Heart left ventricle (tissue), 13 donors: ENCODE measurements at regions not wholly inside any gene's neighbourhood (a gene's known extent, or its start where the extent isn't known, plus 50 kb on each side); places are given as distances from the start of the nearest gene placed in this dataset.
"Not testable (repeated sequence)": the region's sequence is repeated elsewhere in the genome, so short reads cannot be mapped to it uniquely, and the experiment has no call there.

Experiments used
- POLR2A ChIP-seq, 2 donors: fragments of 450-650 bp; IDR thresholded peaks; one replicate each; pipeline ENCODE4 v1.6.1; 2017; ENCODE audit warnings: antibody characterized with exemption in 2 of 2, mild to moderate bottlenecking in 2 of 2, moderate library complexity in 2 of 2
- TF ChIP-seq, protein P1 (sequence below), 12 donors: fragments of 200-600 bp; sonication (generic) in 4 of 12; IDR thresholded peaks; one replicate each; pipeline versions ENCODE4 v1.5.0 to v1.8.0; 2018 to 2022; ENCODE audit warnings: antibody characterized with exemption in 12 of 12, mild to moderate bottlenecking in 5 of 12
- donor health status: ischemic (EF 13 %, LVEDD 7.1; RV severe dilation, severe dysfunction).
- donor health status: DM: no; HTN: yes; CAD: no.
- donor health status: DM: no; HTN: no; CAD: no.
- donor health status: ischemic (EF 25% LVEDD 6.9; RV normal size, moderate dysfunction).
- donor health status: ischemic (EF 25% LVEDD 5.7; RV mildly dilated, moderate dysfunction).
- donor health status: ischemic (EF 35%, LVEDD 5.7; RV mildly dilated, moderate dysfunction).
- donor health status: nonischemic (EF 11% LVEDD 7.7; RV severe dilation, severe dysfunction).
- donor health status: DM: yes; HTN: yes; CAD: no.
- donor health status: PGD.
- donor health status: ischemic (EF 29% LVEDD 5.4; RV normal size, mild dysfunction).
- donor health status: nonischemic (EF 23%, LVEDD 6.1; RV moderate dilation, normal function).

DNA sequence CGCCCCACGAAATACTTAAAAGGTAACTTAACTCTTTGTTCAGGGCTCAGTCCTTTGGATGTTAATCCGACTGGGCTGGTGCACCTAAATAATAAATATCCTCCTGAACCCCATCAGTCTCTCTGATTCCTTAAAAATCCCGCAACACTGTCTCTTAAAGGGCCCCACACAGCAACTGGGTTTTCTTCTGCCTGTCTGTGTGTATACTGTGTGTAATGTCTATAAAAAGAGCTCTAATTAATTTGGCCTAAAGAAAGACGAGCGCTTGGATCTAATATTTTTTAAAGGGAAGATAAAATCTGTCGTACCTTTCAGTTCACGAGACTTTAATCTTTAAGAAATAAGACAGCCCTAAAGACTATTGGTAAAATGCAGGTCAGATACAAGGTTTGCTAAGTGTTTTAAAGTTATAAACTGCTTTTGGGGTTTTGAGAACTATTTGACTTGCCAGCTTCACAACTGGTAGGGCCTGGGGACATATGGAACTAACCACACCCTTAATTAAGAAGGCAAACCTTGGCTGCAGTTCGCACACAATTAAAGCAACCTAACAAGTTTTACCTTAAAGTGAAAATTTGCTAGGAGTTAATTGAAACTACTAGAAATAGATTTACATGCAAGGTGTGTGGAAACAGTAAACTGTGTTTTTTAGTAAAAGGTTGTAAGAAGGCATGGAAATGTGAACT lies 100.0 kb upstream of the GPR6 start:
- not testable (repeated sequence) for TF ChIP-seq POLR2A (IDR thresholded peaks at IDR 0.05)
- TF ChIP-seq, protein P1, sequence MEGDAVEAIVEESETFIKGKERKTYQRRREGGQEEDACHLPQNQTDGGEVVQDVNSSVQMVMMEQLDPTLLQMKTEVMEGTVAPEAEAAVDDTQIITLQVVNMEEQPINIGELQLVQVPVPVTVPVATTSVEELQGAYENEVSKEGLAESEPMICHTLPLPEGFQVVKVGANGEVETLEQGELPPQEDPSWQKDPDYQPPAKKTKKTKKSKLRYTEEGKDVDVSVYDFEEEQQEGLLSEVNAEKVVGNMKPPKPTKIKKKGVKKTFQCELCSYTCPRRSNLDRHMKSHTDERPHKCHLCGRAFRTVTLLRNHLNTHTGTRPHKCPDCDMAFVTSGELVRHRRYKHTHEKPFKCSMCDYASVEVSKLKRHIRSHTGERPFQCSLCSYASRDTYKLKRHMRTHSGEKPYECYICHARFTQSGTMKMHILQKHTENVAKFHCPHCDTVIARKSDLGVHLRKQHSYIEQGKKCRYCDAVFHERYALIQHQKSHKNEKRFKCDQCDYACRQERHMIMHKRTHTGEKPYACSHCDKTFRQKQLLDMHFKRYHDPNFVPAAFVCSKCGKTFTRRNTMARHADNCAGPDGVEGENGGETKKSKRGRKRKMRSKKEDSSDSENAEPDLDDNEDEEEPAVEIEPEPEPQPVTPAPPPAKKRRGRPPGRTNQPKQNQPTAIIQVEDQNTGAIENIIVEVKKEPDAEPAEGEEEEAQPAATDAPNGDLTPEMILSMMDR (IDR thresholded peaks at IDR 0.05) = not testable (repeated sequence)
